ENCODE measurements at regions not wholly inside any gene's neighbourhood (a gene's known extent, or its start where the extent isn't known, plus 50 kb on each side); places are given as distances from the start of the nearest gene placed in this dataset.

GRCh38 chr2:12417786-12418185 is 298.9 kb upstream of the TRIB2 start:
- no peak for TF ChIP-seq CTCF (IDR thresholded peaks at IDR 0.05; ENCODE audit: extremely low read depth in 1 of 2, insufficient read depth in 1 of 2, low read depth in 1 of 2, low read length in 2 of 2)
- no peak for TF ChIP-seq POLR2A (IDR thresholded peaks at IDR 0.05; ENCODE audit: low read depth, low read length)
- no peak for TF ChIP-seq POLR2AphosphoS5 (IDR thresholded peaks at IDR 0.05; ENCODE audit: insufficient read depth, low read depth, low read length)
- peak; percentile 5 for TF ChIP-seq MAX (IDR thresholded peaks at IDR 0.05; ENCODE audit: insufficient read depth, insufficient read length)
- no peak for TF ChIP-seq EZH2 (IDR thresholded peaks at IDR 0.05; ENCODE audit: borderline replicate concordance, low read depth, low read length, severe bottlenecking)
- TF ChIP-seq MYC (IDR thresholded peaks at IDR 0.05; ENCODE audit: low read depth, low read length), result no peak
- TF ChIP-seq JUN (IDR thresholded peaks at IDR 0.05; ENCODE audit: borderline replicate concordance, insufficient read depth, insufficient read length, low read depth), result no peak
- TF ChIP-seq GATA2 (IDR thresholded peaks at IDR 0.05; ENCODE audit: insufficient read depth, insufficient read length, low read depth, low read length), result no peak

Measured in endothelial cell of umbilical vein (primary cell).